HG03066 (cell line): ENCODE measurements at regions not wholly inside any gene's neighbourhood (a gene's known extent, or its start where the extent isn't known, plus 50 kb on each side); places are given as distances from the start of the nearest gene placed in this dataset.
"Not testable (repeated sequence)": the region's sequence is repeated elsewhere in the genome, so short reads cannot be mapped to it uniquely, and the experiment has no call there.

Source experiments
- ATAC-seq: cut with Tn5 transposase; IDR thresholded peaks from one replicate; pipeline ENCODE4 v1.9.1; 2021; ENCODE audit warnings: low read depth; ENCODE audit not compliant: unreplicated experiment

- ATAC-seq, result not testable (repeated sequence)
Measured at GRCh38 chr20:30164389-30164788, 1093.1 kb upstream of the DEFB115 start.

GRCh38 chr20:30167540-30167939, 1089.9 kb upstream of the DEFB115 start:
- ATAC-seq, result no peak

GRCh38 chr20:30168025-30168799, 1089.3 kb upstream of the DEFB115 start:
- no peak for ATAC-seq

GRCh38 chr20:30168800-30169138, 1088.7 kb upstream of the DEFB115 start:
- ATAC-seq, result no peak

GRCh38 chr20:30175681-30176080, 1081.8 kb upstream of the DEFB115 start:
- ATAC-seq, result no peak

- not testable (repeated sequence) for ATAC-seq
Measured at GRCh38 chr20:30183124-30183523, 1074.3 kb upstream of the DEFB115 start.

- not testable (repeated sequence) for ATAC-seq
Measured at GRCh38 chr20:30191785-30192184, 1065.7 kb upstream of the DEFB115 start.

- not testable (repeated sequence) for ATAC-seq
Measured at GRCh38 chr20:30234477-30234876, 1023.0 kb upstream of the DEFB115 start.

GRCh38 chr20:30275073-30275472, 982.4 kb upstream of the DEFB115 start:
- ATAC-seq, result not testable (repeated sequence)

GRCh38 chr20:30281584-30282197, 975.8 kb upstream of the DEFB115 start:
- ATAC-seq, result no peak

- not testable (repeated sequence) for ATAC-seq
Measured at GRCh38 chr20:30283476-30284280, 973.8 kb upstream of the DEFB115 start.

GRCh38 chr20:30284281-30284905, 973.1 kb upstream of the DEFB115 start:
- ATAC-seq, result no peak

- no peak for ATAC-seq
Measured at GRCh38 chr20:30285677-30286076, 971.8 kb upstream of the DEFB115 start.

- ATAC-seq, result no peak
Measured at GRCh38 chr20:30286157-30286556, 971.3 kb upstream of the DEFB115 start.

GRCh38 chr20:30287459-30287858, 970.0 kb upstream of the DEFB115 start:
- ATAC-seq, result not testable (repeated sequence)

GRCh38 chr20:30288346-30288745, 969.1 kb upstream of the DEFB115 start:
- no peak for ATAC-seq

GRCh38 chr20:30289049-30289448, 968.4 kb upstream of the DEFB115 start:
- ATAC-seq, result not testable (repeated sequence)

- not testable (repeated sequence) for ATAC-seq
Measured at GRCh38 chr20:30289711-30290141, 967.7 kb upstream of the DEFB115 start.

- ATAC-seq, result not testable (repeated sequence)
Measured at GRCh38 chr20:30290361-30291063, 967.0 kb upstream of the DEFB115 start.

- ATAC-seq, result not testable (repeated sequence)
Measured at GRCh38 chr20:30291064-30291379, 966.4 kb upstream of the DEFB115 start.
